ENCODE measurements at regions not wholly inside any gene's neighbourhood (a gene's known extent, or its start where the extent isn't known, plus 50 kb on each side); places are given as distances from the start of the nearest gene placed in this dataset.
"Not testable (repeated sequence)": the region's sequence is repeated elsewhere in the genome, so short reads cannot be mapped to it uniquely, and the experiment has no call there.

DNA sequence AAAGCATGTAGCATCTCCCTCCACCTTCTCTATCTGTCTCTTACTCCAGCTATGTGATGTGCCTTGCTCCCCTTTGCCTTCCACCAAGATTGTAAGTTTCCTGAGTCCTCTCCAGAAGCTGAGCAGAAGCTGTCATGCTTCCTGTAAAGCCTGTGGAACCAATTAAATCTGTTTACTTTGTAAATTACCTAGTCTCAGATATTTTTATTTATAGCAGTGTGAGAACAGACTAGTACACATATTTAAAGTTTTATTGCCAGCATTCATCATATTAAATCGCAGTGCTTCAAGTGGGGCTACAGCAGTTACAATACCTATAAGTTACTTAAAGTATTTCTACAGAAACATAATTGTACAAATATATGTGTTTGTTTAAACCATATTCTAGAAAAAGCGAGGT, 973.1 kb downstream of the SLC16A7 start:
- no peak for DNase-seq

GRCh38 chr12:60577607-60578006, 981.8 kb downstream of the SLC16A7 start:
- no peak for DNase-seq

- not testable (repeated sequence) for DNase-seq
These were observed 991.8 kb downstream of the SLC16A7 start for GRCh38 chr12:60587664-60588063.

GRCh38 chr12:60594035-60594711, 998.3 kb downstream of the SLC16A7 start:
- DNase-seq = no peak

- DNase-seq = no peak
These were observed 1006.8 kb downstream of the SLC16A7 start for GRCh38 chr12:60602601-60603000.

DNA sequence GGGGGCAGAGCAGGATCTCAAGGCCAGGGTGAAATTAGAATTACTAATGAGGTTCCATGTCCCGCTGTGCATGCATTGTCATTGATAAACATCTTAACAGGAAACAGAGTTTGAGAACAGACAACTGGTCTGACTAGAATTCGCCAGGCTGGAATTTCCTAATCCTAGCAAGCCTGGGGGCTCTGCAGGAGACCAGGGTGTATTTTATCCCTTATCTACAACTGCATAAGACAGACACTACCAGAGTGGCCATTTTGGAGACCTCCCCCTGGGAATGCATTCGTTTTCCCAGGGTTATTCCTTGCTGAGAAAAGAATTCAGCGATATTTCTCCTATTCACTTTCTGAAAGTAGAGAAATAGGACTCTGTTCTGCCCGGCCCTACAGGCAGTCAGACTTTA, 1007.6 kb downstream of the SLC16A7 start:
- DNase-seq = not testable (repeated sequence)

DNA sequence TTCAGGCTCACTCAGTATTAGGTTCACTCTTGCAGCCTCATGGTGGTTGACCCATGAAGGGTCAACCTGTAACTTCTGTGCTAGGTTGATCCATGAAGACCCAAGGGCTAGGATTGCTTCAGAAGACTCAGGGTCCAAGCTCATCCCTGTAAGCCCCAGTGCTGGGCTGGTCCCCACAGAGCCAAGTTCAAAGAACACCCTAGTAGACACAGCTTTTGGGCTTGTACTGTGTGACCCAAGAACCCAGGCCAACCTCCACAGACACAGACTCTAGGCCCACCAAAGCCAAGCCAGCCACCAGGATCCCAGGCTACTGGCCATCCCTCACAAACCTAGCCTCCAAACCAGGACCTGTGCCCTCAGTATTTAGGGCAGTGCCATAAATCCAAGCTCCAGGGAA, 1020.6 kb downstream of the SLC16A7 start:
- no peak for DNase-seq

DNA sequence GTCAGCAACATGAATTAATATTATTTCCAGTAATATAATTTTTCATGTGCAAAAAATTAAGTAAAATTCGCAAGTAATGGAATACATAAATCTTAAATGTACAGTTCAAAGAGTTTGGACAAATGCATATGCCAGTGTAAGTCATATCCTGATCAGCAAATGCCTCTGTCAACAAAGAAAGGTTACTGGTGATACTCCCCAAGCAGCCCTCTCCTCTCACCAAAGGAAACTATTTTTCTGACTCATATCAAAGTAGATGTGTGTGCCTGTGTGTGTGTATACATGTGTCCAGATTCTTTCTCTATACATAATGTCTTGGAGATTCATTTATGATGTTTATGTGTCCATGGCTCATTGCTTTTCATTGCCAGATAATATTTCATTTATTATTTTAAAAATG, 1035.0 kb downstream of the SLC16A7 start:
- DNase-seq = no peak

GRCh38 chr12:60644076-60644475, 1048.2 kb downstream of the SLC16A7 start:
- no peak for DNase-seq

DNA sequence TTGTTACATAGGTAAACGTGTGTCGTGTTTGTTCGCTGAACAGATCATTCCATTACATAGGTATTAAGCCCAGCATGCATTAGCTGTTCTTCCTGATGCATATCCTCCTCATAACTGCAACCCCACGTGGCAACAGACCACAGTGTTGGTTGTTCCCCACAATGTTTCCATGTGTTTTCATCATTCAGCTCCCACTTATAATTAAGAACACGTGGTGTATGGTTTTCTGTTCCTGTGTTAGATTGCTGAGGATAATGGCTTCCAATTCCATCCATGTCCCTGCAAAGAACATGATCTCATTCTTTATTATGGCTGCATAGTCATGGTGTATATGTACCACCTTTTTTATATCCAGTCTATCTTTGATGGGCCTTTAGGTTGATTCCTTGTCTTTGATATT, 1071.1 kb downstream of the SLC16A7 start:
- no peak for DNase-seq

DNA sequence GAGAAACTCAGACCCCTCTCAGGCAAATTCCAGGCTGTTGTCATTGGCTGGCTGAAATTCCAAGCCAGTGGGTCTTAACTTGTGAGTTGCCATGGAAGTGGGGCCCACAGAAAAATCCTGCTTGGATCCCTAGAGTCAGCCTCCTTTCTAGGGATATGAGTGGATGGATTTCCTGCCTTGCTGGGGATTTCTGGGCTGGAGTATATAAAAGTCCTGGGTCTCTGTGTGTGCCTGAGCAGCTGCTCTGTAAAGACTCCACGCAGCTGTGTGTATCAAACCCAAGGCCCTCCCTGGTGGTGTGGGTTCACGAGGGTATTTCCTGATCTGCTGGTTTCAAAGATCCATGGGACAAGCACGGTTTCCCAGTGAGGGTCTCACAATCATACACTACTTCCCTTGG, 1077.1 kb downstream of the SLC16A7 start:
- no peak for DNase-seq

GRCh38 chr12:60684988-60685655, 1089.3 kb downstream of the SLC16A7 start:
- DNase-seq = no peak

GRCh38 chr12:60689137-60689536, 1093.3 kb downstream of the SLC16A7 start:
- no peak for DNase-seq

DNA sequence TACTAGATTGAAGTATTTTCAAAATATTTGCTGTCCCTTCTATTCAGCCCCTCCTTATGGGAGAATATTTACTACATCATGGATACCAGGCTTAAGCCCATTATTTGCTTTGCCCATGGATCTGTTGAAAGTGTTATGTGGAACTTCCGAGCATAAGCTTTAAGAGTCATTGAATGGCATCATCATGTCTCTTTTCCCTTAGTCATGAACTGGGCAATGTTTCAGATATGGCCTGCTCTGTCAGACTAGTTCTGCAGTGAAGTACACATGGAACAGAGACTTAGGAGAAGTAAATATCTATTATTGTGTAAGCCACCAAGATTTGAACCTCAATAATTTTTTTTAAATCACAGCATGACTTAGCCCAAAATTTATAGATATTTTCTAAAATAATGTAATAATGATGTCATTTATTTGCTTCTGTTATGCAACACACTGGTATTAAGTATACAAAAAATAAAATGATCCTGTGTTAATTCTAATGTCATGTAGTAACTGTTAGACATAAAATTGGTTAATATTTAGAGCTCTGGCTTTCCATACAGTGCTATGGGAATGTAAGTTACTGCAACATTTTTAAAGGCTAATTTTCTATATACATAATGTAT, 1097.3 kb downstream of the SLC16A7 start:
- no peak for DNase-seq

GRCh38 chr12:60704171-60704914, 1108.5 kb downstream of the SLC16A7 start:
- no peak for DNase-seq

DNA sequence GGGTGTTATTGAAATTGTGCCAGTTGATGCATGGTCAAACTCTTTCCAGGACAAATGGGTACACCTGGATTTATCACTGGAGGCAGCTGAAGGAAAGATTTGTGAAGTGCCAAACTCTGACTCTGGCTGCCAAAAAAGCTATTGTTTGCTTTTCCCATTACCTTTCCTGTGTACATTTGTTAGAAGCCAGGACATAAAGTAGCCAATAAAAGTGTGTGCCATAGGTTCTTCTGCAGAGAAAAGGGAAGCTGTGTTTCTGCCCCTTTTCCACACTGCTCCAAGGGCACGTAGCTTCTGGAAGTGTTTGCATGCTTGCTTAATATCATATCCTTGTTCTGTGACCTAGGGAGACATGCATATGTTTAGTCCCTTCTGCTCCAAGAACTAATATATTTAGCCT, 1114.4 kb downstream of the SLC16A7 start:
- DNase-seq = no peak

DNA sequence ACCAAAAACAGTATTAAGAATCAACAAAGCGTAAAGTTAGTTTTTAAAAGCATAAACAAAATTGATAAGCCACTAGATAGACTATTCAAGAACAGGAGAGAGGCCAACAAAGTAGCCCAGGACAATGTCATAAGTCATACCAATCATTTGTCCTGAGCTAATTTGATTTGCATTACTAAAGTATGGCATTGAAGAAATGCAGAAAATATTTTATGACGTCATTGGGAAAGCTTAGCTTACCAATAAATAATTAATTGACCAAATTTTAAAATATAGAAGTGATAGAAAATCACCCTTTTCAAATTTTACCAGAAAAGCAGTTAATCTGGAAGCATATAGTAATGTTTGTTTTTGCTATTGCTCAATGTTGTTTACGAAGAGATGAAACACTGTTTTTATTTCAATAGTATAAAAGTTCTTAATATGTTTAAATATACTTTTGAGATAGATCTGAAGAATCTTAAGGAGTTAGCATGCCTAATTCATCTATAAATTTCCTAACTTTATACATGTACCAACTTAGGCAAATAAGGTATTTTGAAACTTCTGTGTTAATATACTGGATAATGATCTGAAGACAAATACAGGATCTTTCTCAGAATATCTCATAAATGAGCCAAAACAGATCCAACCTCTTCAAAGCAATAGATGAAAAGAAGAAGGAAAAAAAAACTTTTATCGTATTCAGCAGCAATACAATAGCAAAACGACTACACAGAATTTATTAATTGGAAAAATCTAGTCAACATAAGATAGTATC, 1118.5 kb downstream of the SLC16A7 start:
- DNase-seq = no peak

DNA sequence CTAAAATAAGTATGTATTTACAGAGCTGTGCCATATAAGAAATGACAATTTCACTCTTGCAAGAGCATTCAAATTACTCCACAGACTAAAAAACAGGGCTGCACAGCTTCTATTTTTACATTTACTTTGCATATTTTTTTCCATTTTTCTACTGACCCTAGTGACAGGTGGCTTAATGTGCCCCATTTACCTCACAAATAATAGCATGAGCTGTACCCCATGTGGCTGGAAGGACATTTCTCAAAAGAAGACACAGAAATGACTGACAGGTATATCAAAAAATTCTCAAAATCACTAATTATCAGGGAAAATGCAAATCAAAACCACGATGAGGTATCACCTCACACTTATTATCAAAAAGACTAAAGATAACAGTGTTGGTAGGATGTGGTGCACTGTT, 1128.6 kb downstream of the SLC16A7 start:
- DNase-seq = no peak

DNA sequence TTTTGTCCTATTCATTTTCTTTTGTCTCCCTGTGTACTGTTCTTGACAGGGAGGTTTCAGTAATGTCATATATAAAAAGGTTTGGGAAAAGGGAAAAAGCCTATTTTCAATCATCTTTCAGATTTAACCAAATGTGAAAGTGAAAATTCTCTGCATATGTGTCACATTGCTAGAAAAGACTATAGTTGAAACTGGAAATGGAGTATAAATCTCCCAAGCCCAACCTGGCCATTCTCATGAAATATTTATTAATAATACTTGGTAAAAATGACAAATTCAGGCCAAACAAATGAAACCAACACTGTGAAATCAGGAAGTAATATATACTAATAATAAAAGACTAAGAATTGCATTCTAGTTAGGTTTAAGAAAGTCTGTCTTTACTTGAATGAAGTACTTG, 1129.2 kb downstream of the SLC16A7 start:
- no peak for DNase-seq

GRCh38 chr12:60752589-60752988, 1156.8 kb downstream of the SLC16A7 start:
- DNase-seq = no peak

GRCh38 chr12:60758224-60758623, 1162.4 kb downstream of the SLC16A7 start:
- DNase-seq = no peak

- no peak for DNase-seq
These were observed 1165.1 kb downstream of the SLC16A7 start for GRCh38 chr12:60760965-60761364.

GRCh38 chr12:60801166-60801565, 1205.3 kb downstream of the SLC16A7 start:
- DNase-seq = not testable (repeated sequence)

Measured in activated T-cell treated with anti-CD3 and anti-CD28 coated beads for 4 hours (primary cell).